Right renal pelvis (tissue), 4 donors: ENCODE measurements at regions not wholly inside any gene's neighbourhood (a gene's known extent, or its start where the extent isn't known, plus 50 kb on each side); places are given as distances from the start of the nearest gene placed in this dataset.
"Not testable (repeated sequence)": the region's sequence is repeated elsewhere in the genome, so short reads cannot be mapped to it uniquely, and the experiment has no call there.

ENCODE experiments used
- DNase-seq, 4 donors: peaks; one replicate each; pipeline ENCODE4 v3.0.0-alpha.2; 2013; ENCODE audit warnings: low read depth in 4 of 4, low spot score in 3 of 4, missing footprints in 1 of 4

- no peak for DNase-seq
Measured at GRCh38 chr6:66265737-66266136, 558.7 kb upstream of the EYS start.

DNA sequence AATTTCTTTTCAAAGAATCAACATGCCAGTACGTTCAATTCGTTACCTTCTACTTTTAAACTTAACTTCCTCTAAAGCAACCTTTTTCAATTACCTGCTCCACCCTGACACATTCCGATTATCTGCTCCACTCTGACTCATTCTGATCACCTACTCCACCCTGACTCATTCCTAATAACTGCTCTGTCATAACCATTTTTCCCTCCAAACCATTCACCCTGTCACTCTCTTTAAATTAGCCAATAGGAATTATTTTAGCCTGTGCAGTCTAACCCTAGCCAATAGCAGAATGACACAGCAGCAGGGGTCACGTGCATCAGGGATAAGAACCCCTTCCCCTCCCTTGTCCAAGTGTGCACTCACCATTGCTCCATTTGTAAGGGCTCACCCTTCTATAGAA, 557.4 kb upstream of the EYS start:
- no peak for DNase-seq

DNA sequence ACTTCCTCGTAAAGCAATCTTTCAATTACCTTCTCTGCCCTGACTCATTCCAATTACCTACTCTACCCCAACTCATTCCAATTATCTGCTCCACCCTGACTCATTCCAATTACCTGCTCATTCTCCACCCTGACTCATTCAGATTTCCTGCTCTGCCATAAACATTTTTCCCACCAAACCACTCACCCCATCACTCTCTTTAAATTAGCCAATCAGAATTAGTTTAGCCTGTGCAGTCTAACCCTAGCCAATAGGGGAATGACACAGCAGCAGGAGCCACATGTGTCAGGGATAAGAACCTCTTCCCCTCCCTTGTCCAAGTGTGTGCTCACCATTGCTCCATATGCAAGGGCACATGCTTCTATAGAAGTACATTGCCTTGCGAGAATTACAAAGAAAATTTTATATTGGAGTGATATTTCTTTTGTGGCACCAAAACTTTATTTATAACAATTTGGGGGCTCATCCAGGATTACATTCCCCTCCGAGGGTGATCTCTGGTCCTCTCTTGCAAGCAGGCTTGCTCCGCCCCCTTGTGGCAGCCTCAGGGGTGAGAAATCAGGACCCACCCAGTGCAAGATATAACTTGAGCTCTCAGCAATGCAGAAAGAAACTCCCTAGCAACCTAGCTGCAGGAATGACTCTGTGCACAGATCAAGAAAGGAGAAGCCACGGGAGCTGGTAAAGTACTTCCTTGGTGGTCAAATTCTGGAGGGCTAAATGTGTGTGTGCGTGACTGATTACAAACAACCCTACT, 551.9 kb upstream of the EYS start:
- DNase-seq = not testable (repeated sequence)

- DNase-seq = no peak
Measured at GRCh38 chr6:66245231-66245630, 538.2 kb upstream of the EYS start.

GRCh38 chr6:66238851-66239250, 531.8 kb upstream of the EYS start:
- no peak for DNase-seq

DNA sequence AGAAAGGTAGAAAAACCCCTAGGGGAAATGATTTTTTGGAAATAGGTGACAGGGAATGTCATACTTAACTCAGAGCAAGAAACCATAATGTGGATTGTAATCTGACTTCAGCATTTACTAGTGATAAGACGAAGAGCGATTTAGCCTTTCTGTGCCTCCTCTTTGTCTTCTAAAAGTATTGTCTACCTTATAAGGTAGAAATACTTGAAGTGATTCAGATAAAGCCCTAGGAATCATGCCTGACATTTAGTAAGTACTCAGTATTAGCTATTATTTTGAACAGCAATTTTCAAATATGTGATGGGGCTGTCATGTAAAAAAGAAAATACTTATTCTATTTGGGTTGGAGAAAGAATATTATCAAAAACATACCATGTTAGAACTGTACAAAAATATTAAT, 525.9 kb upstream of the EYS start:
- no peak for DNase-seq

GRCh38 chr6:66230591-66230990, 523.6 kb upstream of the EYS start:
- DNase-seq = no peak

GRCh38 chr6:66226109-66226508, 519.1 kb upstream of the EYS start:
- no peak for DNase-seq

GRCh38 chr6:66210964-66211363, 503.9 kb upstream of the EYS start:
- no peak for DNase-seq

- DNase-seq = no peak
Measured at GRCh38 chr6:66200390-66200789, 493.4 kb upstream of the EYS start.

DNA sequence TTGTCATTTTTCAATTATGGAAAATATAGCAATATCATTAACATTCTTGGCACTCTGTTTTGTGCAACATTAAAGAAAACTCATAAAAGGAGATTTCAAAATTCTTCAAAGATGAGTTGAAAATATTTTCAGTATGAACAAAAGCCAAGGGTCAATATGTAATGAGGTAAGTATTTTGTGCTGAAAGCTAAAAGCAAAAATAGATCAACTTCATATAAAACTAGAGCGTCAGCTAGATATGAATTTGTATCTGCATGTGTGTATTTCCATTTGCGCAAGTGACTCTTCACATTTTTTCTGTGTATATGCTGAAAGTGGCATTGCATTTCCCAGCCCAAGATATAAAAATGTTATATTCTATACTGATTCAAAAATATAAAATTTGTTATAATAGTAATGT, 492.1 kb upstream of the EYS start:
- no peak for DNase-seq

DNA sequence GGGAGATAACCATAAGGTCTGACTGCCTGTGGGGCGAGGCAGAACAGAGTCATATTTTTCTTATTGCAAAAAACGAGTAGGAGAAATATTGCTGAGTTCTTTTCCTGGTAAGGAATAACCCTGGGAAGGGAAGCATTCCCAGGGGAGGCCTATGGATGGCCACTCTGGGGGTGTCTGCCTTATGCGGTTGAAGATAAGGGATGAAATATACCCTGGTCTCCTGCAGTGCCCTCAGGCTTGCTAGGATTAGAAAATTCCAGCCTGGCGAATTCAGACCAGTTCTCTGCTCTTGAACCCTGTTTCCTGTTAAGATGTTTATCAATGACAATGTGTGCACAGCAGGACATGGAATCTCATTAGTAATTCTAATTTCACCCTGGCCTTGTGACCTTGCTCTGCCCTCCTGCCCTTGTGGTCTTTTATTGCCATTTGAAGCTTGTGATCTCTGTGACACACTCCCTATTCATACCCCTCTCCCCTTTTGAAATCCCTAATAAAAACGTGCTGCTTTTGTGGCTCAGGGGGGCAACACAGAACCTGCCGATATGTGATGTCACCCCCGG, 491.1 kb upstream of the EYS start:
- no peak for DNase-seq

- DNase-seq = no peak
Measured at GRCh38 chr6:66190858-66191257, 483.8 kb upstream of the EYS start.

- no peak for DNase-seq
Measured at GRCh38 chr6:66189915-66190314, 482.9 kb upstream of the EYS start.

DNA sequence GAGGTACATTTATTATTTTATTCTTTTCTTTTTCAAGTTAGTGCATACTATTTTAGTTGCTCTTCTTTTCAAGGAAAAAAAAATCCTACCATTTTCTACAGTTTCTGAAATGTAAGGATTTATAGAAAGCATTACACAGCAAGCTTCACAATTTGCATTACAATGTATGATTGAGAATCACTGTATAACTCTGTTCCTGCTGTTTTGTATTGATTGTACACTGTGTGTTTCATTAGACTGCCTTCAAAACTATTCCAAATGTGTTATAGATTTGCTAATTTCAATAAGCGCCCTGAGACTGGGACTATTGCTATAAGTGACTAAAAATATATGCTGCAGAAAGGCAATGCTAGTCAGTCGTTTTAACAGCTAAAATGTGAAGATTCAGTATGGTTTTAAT, 479.7 kb upstream of the EYS start:
- DNase-seq = no peak

DNA sequence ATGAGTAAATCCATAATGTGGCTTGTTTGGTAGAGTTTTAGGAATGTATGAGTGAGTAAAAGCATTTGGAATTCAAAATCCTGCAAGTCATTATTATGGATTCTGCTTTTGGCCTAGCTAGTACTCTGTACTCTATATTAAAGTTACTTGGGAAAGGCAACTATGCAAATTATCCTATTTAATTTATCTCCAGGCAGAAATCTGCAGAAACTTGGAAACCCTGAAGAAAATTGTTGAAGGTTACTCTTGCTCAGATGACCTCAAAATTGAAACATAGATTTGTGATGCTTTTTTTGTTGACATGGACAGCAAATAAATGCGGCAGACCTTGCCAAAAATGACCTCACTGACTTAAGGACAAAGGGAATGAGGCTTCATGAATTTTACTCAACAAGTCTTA, 477.1 kb upstream of the EYS start:
- no peak for DNase-seq

GRCh38 chr6:66179361-66179760, 472.3 kb upstream of the EYS start:
- no peak for DNase-seq

DNA sequence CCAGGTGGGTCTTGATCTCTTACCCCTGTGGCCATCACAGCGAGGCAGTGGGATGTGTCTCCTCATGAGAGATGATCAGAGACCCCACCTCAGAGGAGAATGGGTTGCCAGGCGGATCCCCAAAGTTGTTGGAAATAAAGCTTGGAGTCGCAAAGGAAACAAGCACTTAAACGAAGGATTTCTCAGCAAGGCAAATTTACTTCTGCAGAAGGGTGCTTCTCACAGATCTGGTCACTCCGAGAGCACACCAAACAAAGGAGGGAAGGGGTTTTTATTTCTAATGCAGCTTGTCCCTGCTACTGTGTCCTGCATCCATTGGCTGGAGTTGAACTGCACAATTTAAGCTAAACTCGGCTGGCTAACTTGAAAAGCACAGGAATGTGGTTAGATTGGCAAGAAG, 466.6 kb upstream of the EYS start:
- no peak for DNase-seq

- DNase-seq = not testable (repeated sequence)
Measured at GRCh38 chr6:66166713-66167112, 459.7 kb upstream of the EYS start.

DNA sequence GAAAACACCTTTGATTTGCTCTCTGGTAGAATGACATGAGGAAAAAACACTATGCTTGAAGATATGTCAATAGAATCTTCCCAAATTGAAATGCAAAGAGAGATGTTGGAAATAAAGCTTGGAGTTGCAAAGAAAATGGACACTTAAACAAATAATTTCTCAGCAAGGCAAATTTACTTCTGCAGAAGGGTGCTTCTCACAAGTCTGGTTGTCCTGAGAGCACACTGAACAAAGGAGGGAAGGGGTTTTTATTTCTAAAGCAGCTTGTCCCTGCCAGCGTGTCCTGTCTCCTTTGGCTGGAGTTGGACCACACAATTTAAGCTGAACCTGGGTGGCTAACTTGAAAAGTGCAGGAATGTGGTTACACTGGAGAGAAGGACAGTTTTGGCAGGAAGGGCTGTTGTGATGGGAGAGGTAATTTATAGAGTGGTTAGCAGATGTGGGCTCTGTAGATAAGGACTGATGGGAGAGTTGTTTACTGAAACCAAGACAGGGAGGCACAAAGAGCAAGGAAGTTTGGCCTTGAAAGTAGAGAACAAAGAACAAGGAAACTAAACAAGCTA, 454.6 kb upstream of the EYS start:
- no peak for DNase-seq

DNA sequence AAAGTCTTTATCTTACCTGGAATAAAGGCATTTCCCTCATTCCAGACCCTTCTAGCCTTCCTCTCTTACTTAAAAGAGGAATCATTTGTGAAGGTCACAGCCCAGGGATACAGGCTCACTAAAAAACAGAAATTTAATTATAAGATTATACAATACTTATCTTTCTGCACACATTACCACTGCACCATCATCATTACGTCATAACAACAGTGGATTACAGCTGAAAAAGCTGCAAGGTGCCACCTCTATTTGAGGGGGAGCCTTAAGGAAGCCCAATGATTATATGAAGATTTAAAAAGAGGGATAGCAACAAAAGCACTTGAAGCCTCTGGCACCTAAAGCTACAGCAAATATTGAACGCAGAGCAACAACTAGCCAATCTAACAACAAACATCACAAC, 452.9 kb upstream of the EYS start:
- no peak for DNase-seq

DNA sequence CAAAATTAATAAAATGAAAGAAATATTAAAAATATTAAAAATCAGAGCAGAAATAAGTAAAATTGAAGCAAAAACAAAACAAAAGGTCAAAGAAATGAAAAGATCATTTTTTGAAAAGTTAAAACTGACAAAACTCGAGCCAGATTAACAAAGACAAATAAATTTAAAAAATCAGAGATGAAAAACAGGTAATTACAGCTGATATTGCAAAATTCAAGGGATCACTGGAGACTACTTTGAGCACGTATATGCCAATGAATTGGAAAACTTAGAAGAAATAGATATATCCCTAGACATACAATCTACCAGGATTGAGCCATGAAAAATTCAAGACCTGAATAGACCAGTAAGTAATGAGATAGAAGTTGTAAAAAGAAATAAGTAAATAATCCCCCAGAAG, 446.2 kb upstream of the EYS start:
- DNase-seq = no peak
